ENCODE measurements at regions not wholly inside any gene's neighbourhood (a gene's known extent, or its start where the extent isn't known, plus 50 kb on each side); places are given as distances from the start of the nearest gene placed in this dataset.

DNA sequence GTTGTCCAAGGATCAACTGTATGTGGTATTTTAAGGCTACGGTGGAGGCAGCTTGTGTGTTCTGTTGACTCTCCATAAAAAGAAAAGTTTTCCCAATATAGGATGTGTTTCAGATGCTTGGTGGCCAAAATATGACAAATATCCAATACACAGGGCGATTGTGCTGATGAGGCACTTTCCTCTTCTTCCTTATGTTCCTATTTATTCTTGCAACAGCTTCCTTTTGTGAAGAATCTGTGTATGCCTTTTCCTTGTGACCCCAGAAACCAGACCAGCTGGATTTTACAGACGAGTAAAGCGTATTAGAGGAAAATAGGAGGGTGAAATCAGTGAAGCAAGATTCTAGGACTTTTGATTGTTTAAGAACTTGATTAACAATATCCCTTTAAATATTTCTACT is 452.0 kb downstream of the DMAC1 start:
- ChIA-PET POLR2A (ENCODE audit: partially characterized antibody) (no interaction called here), CTCF (ENCODE audit: partially characterized antibody) (interaction anchor here (0.6 to 7.9 kb wide), 6 partner anchors 8 to 435 kb away, joined by 3 to 58 read pairs (median 4); no protein-coding TSS in a partner anchor)
- FAIRE-seq (no peak), DNase-seq (ENCODE audit: low read depth in 1 of 2, low spot score in 2 of 2) (no peak)
- Histone ChIP-seq H3K9me3 (ENCODE audit: insufficient read depth in 2 of 2, low read depth in 1 of 2, low read length in 1 of 2) (peaks cover 0 to 3% of the 10 kb centered on the region in 2 experiments; a peak in 1 of 4 replicates), H3K4me2 (ENCODE audit: insufficient read depth in 1 of 2, low read depth in 2 of 2, low read length in 2 of 2) (no peak overlapping the region), H3K18ac (ENCODE audit: extremely low read depth, low read length) (no peak overlapping the region), H3K4me1 (replicated peaks in 1 of 4; ENCODE audit: control insufficient read depth in 3 of 4, insufficient read depth in 4 of 4, low read length in 3 of 4) (no peaks in the 10 kb centered on the region), H4K20me1 (replicated peaks in 1 of 2; ENCODE audit: control insufficient read depth in 1 of 2, insufficient read depth in 2 of 2, low read length in 2 of 2) (no peaks in the 10 kb centered on the region), H3K23ac (ENCODE audit: insufficient read length) (no peak overlapping the region), H2BK15ac (ENCODE audit: low read length) (no peak overlapping the region), H4K8ac (ENCODE audit: extremely low read depth, insufficient read depth, low read length) (no peak overlapping the region), H3K4ac (replicated peaks; ENCODE audit: insufficient read length, low read depth, low read length) (no peak overlapping the region), H3K36me3 (ENCODE audit: control insufficient read depth in 2 of 4, insufficient read depth in 4 of 4, low read length in 3 of 4) (no peaks in the 10 kb centered on the region), H3K23me2 (ENCODE audit: low read depth, low read length) (no peaks in the 10 kb centered on the region; the same call in 1 of the 2 replicates), H2AK5ac (ENCODE audit: low read depth, low read length) (no peak overlapping the region), H3K79me1 (ENCODE audit: low read depth, low read length) (no peaks in the 10 kb centered on the region), H3K14ac (ENCODE audit: insufficient read length) (no peak overlapping the region), H2BK120ac (replicated peaks; ENCODE audit: low read depth, low read length) (no peak overlapping the region), H3K27ac (ENCODE audit: low read depth, low read length) (no peak overlapping the region), H2AFZ (ENCODE audit: low read length) (no peak overlapping the region), H3K79me2 (ENCODE audit: control insufficient read depth in 1 of 2, insufficient read depth in 2 of 2, low read length in 2 of 2) (no peaks in the 10 kb centered on the region), H2BK12ac (ENCODE audit: low read depth, low read length) (no peak overlapping the region), H2BK5ac (ENCODE audit: low read depth, low read length) (no peak overlapping the region), H3K4me3 (ENCODE audit: extremely low read depth in 1 of 4, insufficient read depth in 2 of 4, low read depth in 3 of 4, low read length in 4 of 4) (no peak overlapping the region), H3K27me3 (replicated peaks in 1 of 4; ENCODE audit: control insufficient read depth in 3 of 4, extremely low read depth in 1 of 4, insufficient read depth in 3 of 4, low read length in 3 of 4) (no peaks in the 10 kb centered on the region), H4K5ac (ENCODE audit: insufficient read length, low read depth, low read length) (no peak overlapping the region), H2BK20ac (ENCODE audit: low read length) (no peak overlapping the region), H3K56ac (replicated peaks; ENCODE audit: insufficient read length, low read depth, low read length) (no peak overlapping the region), H4K91ac (replicated peaks; ENCODE audit: insufficient read length, low read length) (no peak overlapping the region), H3K9ac (replicated peaks in 1 of 4; ENCODE audit: extremely low read depth in 1 of 4, low read depth in 3 of 4, low read length in 3 of 4) (no peak overlapping the region)
- no peak for TF ChIP-seq TAF7 (optimal IDR thresholded peaks at IDR 0.05; ENCODE audit: borderline replicate concordance, low read depth, low read length)
- no peak for TF ChIP-seq POLR2A (IDR thresholded peaks at IDR 0.05; ENCODE audit: control extremely low read depth in 1 of 2, low read depth in 2 of 2, low read length in 2 of 2)
- TF ChIP-seq MAFK (IDR thresholded peaks at IDR 0.05; ENCODE audit: low read depth, low read length): 0 out of 2 replicates have a peak, but pooled peaks have one; percentile 28
- TF ChIP-seq HDAC2 (IDR thresholded peaks at IDR 0.05; ENCODE audit: borderline replicate concordance in 1 of 2, low read depth in 2 of 2, low read length in 2 of 2): no peak
- 66% methylated on average over 4 of the region's 4 CpGs; no CpG with 5 or more reads in 1 of the 2 experiments for WGBS, 2 experiments (ENCODE audit: extremely low coverage in 1 of 2, insufficient coverage in 1 of 2, insufficient read length in 1 of 2, insufficient replicate concordance in 2 of 2, low coverage in 1 of 2, low lambda C conversion rate in 2 of 2, missing lambda C conversion rate in 1 of 2)

Data from H1 (cell line).